Karpas-422 (cell line): ENCODE measurements at regions not wholly inside any gene's neighbourhood (a gene's known extent, or its start where the extent isn't known, plus 50 kb on each side); places are given as distances from the start of the nearest gene placed in this dataset.

Source experiments
- DNase-seq: peaks from one replicate; pipeline ENCODE4 v3.0.0-alpha.2; 2015
- H2AFZ ChIP-seq: fragments of 200-600 bp; sonication (generic); 2 replicates; pipeline ENCODE4 v1.6.1; 2014; ENCODE audit warnings: antibody characterized with exemption, low read length, mixed read lengths
- H3K27ac ChIP-seq: fragments of 200-600 bp; sonication (generic); 2 replicates; pipeline ENCODE4 v1.5.1; 2014; ENCODE audit warnings: mild to moderate bottlenecking, low read length, moderate library complexity
- H3K27me3 ChIP-seq: fragments of 200-600 bp; sonication (generic); 2 replicates; pipeline ENCODE4 v1.6.1; 2014; ENCODE audit warnings: low read length, mixed read lengths
- H3K36me3 ChIP-seq: fragments of 200-600 bp; sonication (generic); 2 replicates; pipeline ENCODE4 v1.6.1; 2014; ENCODE audit warnings: low read length, mixed read lengths; ENCODE audit not compliant: insufficient read depth
- H3K4me1 ChIP-seq: fragments of 200-600 bp; sonication (generic); 2 replicates; pipeline ENCODE4 v1.6.1; 2014; ENCODE audit warnings: mild to moderate bottlenecking, low read length, mixed read lengths
- H3K4me2 ChIP-seq: fragments of 200-600 bp; sonication (generic); 2 replicates; pipeline ENCODE4 v1.6.1; 2014; ENCODE audit warnings: low read length, low read depth, mild to moderate bottlenecking; ENCODE audit not compliant: poor library complexity, severe bottlenecking
- H3K4me3 ChIP-seq: fragments of 200-600 bp; sonication (generic); 2 replicates; pipeline ENCODE4 v1.5.1; 2014; ENCODE audit warnings: mild to moderate bottlenecking, antibody characterized with exemption, low read length, mixed read lengths
- H3K79me2 ChIP-seq: fragments of 200-600 bp; sonication (generic); 2 replicates; pipeline ENCODE4 v1.6.1; 2014; ENCODE audit warnings: mild to moderate bottlenecking, low read length, mixed read lengths
- H3K9ac ChIP-seq: fragments of 200-600 bp; sonication (generic); 2 replicates; pipeline ENCODE4 v1.6.0; 2014; ENCODE audit warnings: low read length
- H3K9me2 ChIP-seq: fragments of 200-600 bp; sonication (generic), shearing (Covaris generic); replicated peaks from 2 replicates; pipeline ENCODE4 v1.6.0; 2014; ENCODE audit warnings: mild to moderate bottlenecking, low read length, moderate library complexity; ENCODE audit not compliant: insufficient read depth
- H3K9me3 ChIP-seq: fragments of 300-700, 200-600 bp; sonication (generic); 2 replicates; pipeline ENCODE4 v1.6.1; 2014; ENCODE audit warnings: low read length, mixed read lengths
- H4K20me1 ChIP-seq: fragments of 200-600 bp; sonication (generic); 2 replicates; pipeline ENCODE4 v1.6.1; 2014; ENCODE audit warnings: mild to moderate bottlenecking, antibody characterized with exemption, low read length, low read depth; ENCODE audit not compliant: insufficient read depth

DNA sequence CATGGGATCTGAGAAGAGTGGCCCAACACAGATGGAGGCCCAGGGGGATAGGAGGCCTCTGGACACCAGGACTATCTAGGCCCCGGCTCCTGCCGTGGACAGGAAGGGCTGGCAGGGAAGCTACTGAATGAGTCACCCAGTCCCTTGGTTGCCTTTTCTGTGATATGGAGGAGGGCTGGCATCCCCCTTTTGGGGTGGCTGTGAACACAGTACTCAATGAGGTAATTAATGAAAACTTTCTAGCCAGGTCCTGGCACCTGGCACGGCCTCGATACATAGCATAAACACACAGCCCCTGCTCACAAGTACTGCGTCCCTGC lies 163.2 kb downstream of the CHST1 start:
- no peaks in the 10 kb centered on the region for H3K79me2 ChIP-seq
- H3K36me3 ChIP-seq: no peaks in the 10 kb centered on the region
- DNase-seq: no peak
- no peak overlapping the region for H3K9ac ChIP-seq
- H3K9me2 ChIP-seq: no peaks in the 10 kb centered on the region
- no peaks in the 10 kb centered on the region for H3K4me1 ChIP-seq
- no peak overlapping the region for H3K4me2 ChIP-seq
- no peaks in the 10 kb centered on the region for H3K9me3 ChIP-seq
- no peak overlapping the region for H3K4me3 ChIP-seq
- H2AFZ ChIP-seq: no peak overlapping the region
- H3K27me3 ChIP-seq: no peaks in the 10 kb centered on the region
- no peak overlapping the region for H3K27ac ChIP-seq
- H4K20me1 ChIP-seq: no peaks in the 10 kb centered on the region

DNA sequence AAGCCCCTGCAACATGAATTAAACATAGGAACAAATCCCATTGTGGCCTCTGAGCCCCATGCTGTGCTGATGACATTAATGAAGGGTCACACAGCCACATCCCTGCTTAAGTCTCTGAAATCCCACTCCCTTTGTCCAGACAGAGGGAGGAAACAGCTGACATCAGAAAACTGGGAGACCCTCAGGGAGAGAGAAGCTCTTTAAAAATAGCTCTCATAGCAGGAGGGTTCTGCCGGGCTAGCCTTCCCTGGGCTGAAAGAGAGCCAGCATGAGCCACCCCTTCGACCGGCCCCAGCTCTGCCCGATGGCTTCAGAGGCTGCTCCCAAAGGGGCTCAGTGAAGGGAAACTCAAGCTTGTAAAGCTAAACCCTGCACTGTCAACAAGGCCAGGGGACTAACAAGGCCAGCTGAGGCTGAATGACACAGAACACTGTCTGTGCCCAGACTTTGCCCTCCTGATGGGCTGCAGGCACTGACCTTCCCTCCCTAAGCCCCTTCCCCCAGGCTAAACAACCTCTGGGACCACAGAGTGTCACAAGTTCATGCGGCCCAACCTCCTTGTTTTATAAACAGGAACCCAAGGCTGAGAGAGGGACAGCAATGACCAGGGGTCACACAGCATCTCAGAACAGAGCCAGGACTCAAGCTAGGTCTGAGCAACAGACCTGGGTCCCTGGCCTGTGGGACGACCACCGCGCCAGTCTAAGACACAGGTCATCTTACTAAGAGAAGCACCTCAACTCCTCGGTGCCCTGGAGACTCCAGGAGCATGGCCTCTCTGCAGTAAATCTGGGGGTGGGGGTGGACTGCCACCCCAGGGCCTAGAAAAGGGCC lies 163.8 kb downstream of the CHST1 start:
- H3K4me2 ChIP-seq: no peak overlapping the region

DNA sequence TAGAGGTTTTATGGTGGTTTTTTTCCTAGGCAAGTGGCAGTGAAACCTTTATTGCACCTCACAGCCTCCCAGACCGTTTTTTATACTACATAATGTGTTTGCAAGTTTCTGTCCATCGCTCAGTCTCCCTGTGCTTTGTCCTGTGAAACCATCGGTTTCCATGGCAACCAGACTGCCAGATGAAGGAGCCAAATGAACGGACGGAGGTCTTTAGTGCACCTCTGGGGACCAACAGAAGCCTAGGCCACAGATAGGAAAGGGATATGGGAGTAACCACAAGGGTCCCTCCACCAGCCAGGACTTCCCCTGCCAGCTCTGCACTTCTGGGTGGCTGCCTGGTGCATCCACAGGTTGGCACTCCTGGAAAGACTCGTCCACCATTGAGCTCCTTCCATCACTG lies 165.0 kb downstream of the CHST1 start:
- no peak for DNase-seq
- Histone ChIP-seq H3K4me1 (no peaks in the 10 kb centered on the region), H3K4me3 (no peak overlapping the region)

More for the DNA sequence above, 163.8 kb downstream of the CHST1 start:
- Histone ChIP-seq H2AFZ (no peak overlapping the region), H3K9me3 (no peaks in the 10 kb centered on the region), H3K27ac (no peak overlapping the region), H4K20me1 (no peaks in the 10 kb centered on the region), H3K79me2 (no peaks in the 10 kb centered on the region), H3K9me2 (no peaks in the 10 kb centered on the region), H3K27me3 (no peaks in the 10 kb centered on the region), H3K36me3 (no peaks in the 10 kb centered on the region), H3K4me3 (no peak overlapping the region), H3K9ac (no peak overlapping the region), H3K4me1 (no peaks in the 10 kb centered on the region)
- DNase-seq: no peak

DNA sequence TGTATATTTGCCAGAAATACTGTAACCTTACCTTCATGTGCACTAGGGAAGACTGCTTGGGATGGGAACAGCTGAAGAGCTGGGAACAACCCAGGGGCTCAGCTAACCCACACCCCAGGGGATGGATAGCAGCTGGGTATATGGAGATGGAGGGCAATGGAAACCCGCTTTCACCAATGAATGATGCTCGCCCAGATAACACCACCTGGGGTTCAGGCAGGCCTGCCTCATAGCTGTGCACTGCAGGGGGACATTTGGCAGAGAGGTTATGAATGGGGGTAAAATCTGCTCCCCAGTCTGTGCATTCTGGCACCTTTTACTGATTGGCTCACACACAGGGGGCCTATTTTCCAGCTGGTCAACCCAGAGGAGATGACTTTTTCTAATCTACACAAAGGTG lies 170.7 kb downstream of the CHST1 start:
- no peaks in the 10 kb centered on the region for H3K27me3 ChIP-seq
- no peak overlapping the region for H3K4me2 ChIP-seq
- no peak for DNase-seq
- H3K36me3 ChIP-seq: no peaks in the 10 kb centered on the region
- no peak overlapping the region for H3K27ac ChIP-seq
- H2AFZ ChIP-seq: no peak overlapping the region
- H3K9me2 ChIP-seq: no peaks in the 10 kb centered on the region
- H4K20me1 ChIP-seq: no peaks in the 10 kb centered on the region
- H3K4me3 ChIP-seq: no peak overlapping the region
- H3K4me1 ChIP-seq: no peaks in the 10 kb centered on the region
- no peak overlapping the region for H3K9ac ChIP-seq
- H3K9me3 ChIP-seq: no peaks in the 10 kb centered on the region
- no peaks in the 10 kb centered on the region for H3K79me2 ChIP-seq

More for the DNA sequence above, 165.0 kb downstream of the CHST1 start:
- Histone ChIP-seq H3K27ac (no peak overlapping the region), H2AFZ (no peak overlapping the region), H3K36me3 (no peaks in the 10 kb centered on the region), H3K79me2 (no peaks in the 10 kb centered on the region), H3K9me3 (no peaks in the 10 kb centered on the region), H3K4me2 (no peak overlapping the region), H3K9ac (no peak overlapping the region), H3K27me3 (no peaks in the 10 kb centered on the region), H4K20me1 (no peaks in the 10 kb centered on the region), H3K9me2 (no peaks in the 10 kb centered on the region)

DNA sequence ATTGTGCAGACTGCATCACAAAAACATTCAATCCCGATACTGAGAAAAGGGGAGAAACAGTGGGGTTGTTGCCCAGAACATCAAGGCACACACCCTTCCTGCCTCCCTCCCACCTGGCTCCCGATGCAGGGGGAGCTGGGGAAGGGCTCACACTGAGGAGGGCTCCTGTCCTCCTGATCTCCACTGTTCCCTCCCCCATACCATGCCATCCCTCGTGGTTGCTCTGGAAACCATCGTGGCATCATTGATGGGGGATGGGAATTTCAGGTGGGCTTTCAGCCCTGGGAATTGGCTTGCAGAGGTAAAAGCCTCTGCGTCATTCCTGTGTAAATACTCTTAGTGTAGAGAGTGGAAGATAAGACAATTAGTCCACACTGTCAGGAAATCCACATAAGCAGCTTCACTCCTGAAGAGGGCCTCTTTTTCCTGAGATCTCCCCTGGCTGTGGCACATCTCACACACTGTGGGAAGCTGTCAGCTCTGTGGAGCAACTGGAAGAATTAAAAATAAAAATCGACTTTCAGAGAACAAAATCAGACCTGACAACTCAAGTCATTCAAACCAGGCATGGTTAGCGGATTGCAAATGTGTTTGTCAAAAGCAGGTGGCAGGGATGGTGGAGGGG lies 176.0 kb downstream of the CHST1 start:
- no peaks in the 10 kb centered on the region for H3K27me3 ChIP-seq
- no peak for DNase-seq
- H3K4me2 ChIP-seq: no peak overlapping the region
- no peaks in the 10 kb centered on the region for H3K9me2 ChIP-seq
- H3K79me2 ChIP-seq: no peaks in the 10 kb centered on the region
- no peaks in the 10 kb centered on the region for H4K20me1 ChIP-seq
- no peaks in the 10 kb centered on the region for H3K4me1 ChIP-seq
- no peak overlapping the region for H2AFZ ChIP-seq
- H3K4me3 ChIP-seq: no peak overlapping the region
- no peak overlapping the region for H3K9ac ChIP-seq
- no peaks in the 10 kb centered on the region for H3K36me3 ChIP-seq
- H3K27ac ChIP-seq: no peak overlapping the region
- no peaks in the 10 kb centered on the region for H3K9me3 ChIP-seq

DNA sequence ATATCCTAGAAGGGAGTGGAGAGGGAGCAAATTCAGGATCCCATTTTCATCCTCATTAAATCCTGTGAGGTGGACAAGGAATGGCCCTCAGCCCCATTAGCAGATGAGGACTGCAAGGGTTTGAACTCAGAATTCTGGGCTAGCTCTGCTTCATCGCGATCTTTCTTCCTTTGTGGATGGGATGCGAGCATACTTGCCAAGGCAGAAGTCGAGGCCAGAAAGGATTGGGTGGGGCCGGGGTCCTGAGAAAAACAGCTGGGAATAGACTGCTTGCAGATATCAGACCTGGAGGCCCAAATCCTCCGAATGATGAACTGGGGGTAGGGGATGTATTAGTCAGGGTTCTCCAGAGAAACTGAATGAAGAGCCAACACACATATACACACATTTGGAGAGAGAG lies 179.0 kb downstream of the CHST1 start:
- Histone ChIP-seq H3K4me1 (no peaks in the 10 kb centered on the region), H4K20me1 (no peaks in the 10 kb centered on the region), H3K9ac (no peak overlapping the region), H3K4me2 (no peak overlapping the region), H3K36me3 (no peaks in the 10 kb centered on the region), H2AFZ (no peak overlapping the region), H3K79me2 (no peaks in the 10 kb centered on the region), H3K4me3 (no peak overlapping the region), H3K27ac (no peak overlapping the region), H3K9me2 (no peaks in the 10 kb centered on the region), H3K9me3 (no peaks in the 10 kb centered on the region), H3K27me3 (no peaks in the 10 kb centered on the region)
- no peak for DNase-seq

DNA sequence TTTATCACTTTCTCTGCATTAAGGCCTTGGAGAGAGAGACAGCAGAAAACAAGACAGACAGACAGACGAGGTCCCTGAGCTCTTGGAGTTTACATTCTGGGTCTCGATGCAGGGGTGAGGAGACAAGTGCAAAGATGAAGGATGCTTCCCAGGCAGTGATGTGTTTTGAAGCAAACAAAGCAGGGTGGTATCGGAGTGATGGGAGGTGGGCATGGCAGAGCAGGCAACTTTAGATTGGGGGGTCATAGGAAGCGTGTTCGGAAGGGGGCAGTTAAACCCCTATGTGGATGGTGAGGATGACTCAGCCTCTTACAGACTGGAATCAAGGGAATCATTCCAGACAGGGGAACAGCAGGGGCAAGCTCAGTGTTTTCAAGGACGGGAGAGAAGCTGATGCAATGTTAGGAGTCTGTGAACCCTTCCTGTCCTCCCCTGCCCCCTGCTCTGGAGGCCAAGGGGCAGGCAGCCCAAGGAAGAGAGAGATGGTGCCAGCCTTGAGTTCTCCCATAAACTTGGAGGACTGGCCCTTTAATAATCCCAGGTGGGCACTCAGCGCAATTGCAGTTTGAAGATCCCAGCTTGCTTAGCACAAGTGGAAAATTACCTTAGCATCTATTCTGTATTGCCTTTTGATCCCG lies 180.2 kb downstream of the CHST1 start:
- Histone ChIP-seq H3K27ac (no peak overlapping the region), H3K36me3 (no peaks in the 10 kb centered on the region), H3K27me3 (no peaks in the 10 kb centered on the region), H3K79me2 (no peaks in the 10 kb centered on the region), H2AFZ (no peak overlapping the region), H3K9me2 (no peaks in the 10 kb centered on the region), H3K4me3 (no peak overlapping the region), H4K20me1 (no peaks in the 10 kb centered on the region), H3K9me3 (no peaks in the 10 kb centered on the region), H3K4me1 (no peaks in the 10 kb centered on the region), H3K4me2 (no peak overlapping the region), H3K9ac (no peak overlapping the region)
- no peak for DNase-seq

DNA sequence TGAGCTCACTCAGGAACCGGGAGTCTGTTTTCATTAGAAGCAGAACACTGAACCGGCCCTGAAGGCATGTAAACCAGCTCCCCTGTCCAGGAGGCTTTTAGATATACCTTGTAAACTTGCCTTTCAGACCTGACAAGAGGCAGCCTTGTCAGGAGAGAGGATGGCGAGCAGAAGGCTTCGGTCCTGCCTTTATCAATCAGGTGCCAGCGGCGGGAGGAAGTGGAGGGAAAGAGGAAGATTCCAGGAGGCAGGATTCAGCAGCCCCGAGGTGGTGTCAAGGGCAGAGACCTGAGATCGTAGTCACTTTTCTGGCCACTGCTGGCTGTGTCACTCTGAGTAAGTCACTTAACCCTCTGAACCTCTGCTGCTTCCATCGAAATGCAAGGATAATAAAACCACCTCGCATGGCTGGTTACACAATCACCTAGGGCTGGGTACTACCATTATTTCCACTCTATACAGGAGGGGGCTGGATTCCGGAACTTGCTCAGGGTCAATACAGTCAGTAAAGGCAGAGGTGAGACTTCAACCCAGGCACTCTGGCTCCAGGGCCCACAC lies 181.0 kb downstream of the CHST1 start:
- DNase-seq: no peak
- H3K9me2 ChIP-seq: no peaks in the 10 kb centered on the region
- H3K9ac ChIP-seq: no peak overlapping the region
- H4K20me1 ChIP-seq: no peaks in the 10 kb centered on the region
- H3K27ac ChIP-seq: no peak overlapping the region
- no peak overlapping the region for H3K4me2 ChIP-seq
- no peak overlapping the region for H2AFZ ChIP-seq
- H3K4me1 ChIP-seq: no peaks in the 10 kb centered on the region
- H3K9me3 ChIP-seq: no peaks in the 10 kb centered on the region
- no peaks in the 10 kb centered on the region for H3K27me3 ChIP-seq
- no peaks in the 10 kb centered on the region for H3K36me3 ChIP-seq
- no peaks in the 10 kb centered on the region for H3K79me2 ChIP-seq
- H3K4me3 ChIP-seq: no peak overlapping the region
